ENCODE measurements at regions not wholly inside any gene's neighbourhood (a gene's known extent, or its start where the extent isn't known, plus 50 kb on each side); places are given as distances from the start of the nearest gene placed in this dataset.

DNA sequence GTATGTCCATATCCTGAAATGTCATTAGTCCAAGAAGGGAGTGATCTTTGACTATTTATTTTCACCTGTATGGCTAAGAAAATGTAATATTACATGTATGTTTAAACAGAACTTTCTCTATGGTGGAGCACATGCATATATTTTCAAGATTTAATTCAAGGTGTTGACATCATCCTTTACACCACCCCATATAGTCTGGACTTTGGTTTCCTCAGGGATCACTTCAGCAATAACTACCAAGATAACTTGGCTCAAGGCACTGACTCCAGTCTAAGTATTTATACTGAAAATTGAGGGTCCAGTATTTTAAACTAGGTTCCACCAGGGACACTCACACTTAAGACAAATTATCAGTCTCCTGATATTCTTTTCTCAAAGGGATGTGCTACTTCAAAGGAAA lies 660.6 kb downstream of the EFNB2 start:
- DNase-seq (ENCODE audit: low read depth) = no peak
- H3K4me3 ChIP-seq (ENCODE audit: low read length) = no peak overlapping the region
- no peak for TF ChIP-seq CTCF (conservative IDR thresholded peaks at IDR 0.05; ENCODE audit: low read depth, low read length)

DNA sequence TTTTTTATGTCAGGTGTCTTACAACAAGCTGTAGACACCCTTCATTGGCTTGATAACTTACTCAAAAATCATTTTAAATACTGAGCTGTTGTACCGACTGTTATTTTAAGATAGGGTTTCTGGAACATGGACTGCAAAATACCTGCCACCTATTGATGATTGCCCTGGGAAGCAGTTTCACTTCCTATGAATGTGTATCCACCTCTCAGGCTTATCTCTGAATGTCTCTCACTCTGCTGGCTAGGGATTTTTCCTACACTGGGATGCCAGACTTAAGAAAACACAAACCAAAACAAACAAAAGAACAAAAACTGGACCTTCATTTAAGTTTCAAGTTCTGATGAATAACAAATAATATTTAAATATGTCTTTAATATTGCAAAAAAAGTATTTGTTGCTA lies 663.7 kb downstream of the EFNB2 start:
- no peak for TF ChIP-seq CTCF (conservative IDR thresholded peaks at IDR 0.05; ENCODE audit: low read depth, low read length)
- no peak overlapping the region for H3K4me3 ChIP-seq (ENCODE audit: low read length)
- no peak for DNase-seq (ENCODE audit: low read depth)

- no peak for TF ChIP-seq CTCF (conservative IDR thresholded peaks at IDR 0.05; ENCODE audit: low read depth, low read length)
- no peak overlapping the region for H3K4me3 ChIP-seq (ENCODE audit: low read length)
- no peak for DNase-seq (ENCODE audit: low read depth)
Measured at GRCh38 chr13:105871326-105871725, 664.1 kb downstream of the EFNB2 start.

DNA sequence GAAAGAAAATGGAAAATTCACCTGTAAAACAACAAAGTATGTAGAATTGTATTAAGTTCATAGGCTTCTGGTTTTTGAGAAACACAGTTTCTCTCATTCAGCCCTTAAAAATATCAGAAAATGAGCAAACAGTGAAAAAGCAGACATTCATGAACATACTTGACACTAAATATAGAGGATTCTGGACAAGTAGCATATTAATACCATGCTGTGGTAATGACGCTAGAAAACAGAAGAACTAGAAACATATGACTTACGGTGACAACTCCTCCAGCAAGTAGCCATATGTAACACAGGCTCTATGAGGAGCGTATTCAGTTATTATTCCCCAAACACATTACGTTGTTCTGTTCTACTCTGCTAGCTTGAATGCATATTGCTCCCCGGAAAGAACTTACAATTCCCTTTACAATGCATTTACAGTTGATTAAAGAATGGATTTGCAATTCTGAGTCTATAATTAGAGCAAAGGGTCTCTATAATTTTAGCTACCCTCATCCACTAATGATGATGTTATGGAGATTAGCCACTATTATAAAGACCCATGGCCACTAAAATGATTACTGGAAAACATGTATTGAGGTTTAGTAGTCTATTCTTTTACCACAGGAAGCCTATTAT lies 672.1 kb downstream of the EFNB2 start:
- TF ChIP-seq CTCF (conservative IDR thresholded peaks at IDR 0.05; ENCODE audit: low read depth, low read length) = no peak
- H3K4me3 ChIP-seq (ENCODE audit: low read length) = no peak overlapping the region
- no peak for DNase-seq (ENCODE audit: low read depth)

GRCh38 chr13:105848494-105848893 lies 687.0 kb downstream of the EFNB2 start:
- TF ChIP-seq CTCF (conservative IDR thresholded peaks at IDR 0.05; ENCODE audit: low read depth, low read length) = no peak
- H3K4me3 ChIP-seq (ENCODE audit: low read length) = no peak overlapping the region
- DNase-seq (ENCODE audit: low read depth) = no peak

- TF ChIP-seq CTCF (conservative IDR thresholded peaks at IDR 0.05; ENCODE audit: low read depth, low read length) = no peak
- no peak overlapping the region for H3K4me3 ChIP-seq (ENCODE audit: low read length)
- no peak for DNase-seq (ENCODE audit: low read depth)
Measured at GRCh38 chr13:105847527-105848291, 687.8 kb downstream of the EFNB2 start.

- DNase-seq (ENCODE audit: low read depth) = no peak
- no peak for TF ChIP-seq CTCF (conservative IDR thresholded peaks at IDR 0.05; ENCODE audit: low read depth, low read length)
- no peak overlapping the region for H3K4me3 ChIP-seq (ENCODE audit: low read length)
Measured at GRCh38 chr13:105846923-105847322, 688.5 kb downstream of the EFNB2 start.

Measured in retinal pigment epithelial cell (primary cell).